Esophagus squamous epithelium (tissue), 4 donors: ENCODE measurements at regions not wholly inside any gene's neighbourhood (a gene's known extent, or its start where the extent isn't known, plus 50 kb on each side); places are given as distances from the start of the nearest gene placed in this dataset.

ENCODE experiments used
- POLR2A ChIP-seq, 4 donors: fragments of 450-650 bp; IDR thresholded peaks; one replicate each; pipeline ENCODE4 v1.6.1; 2017; ENCODE audit warnings: antibody characterized with exemption in 4 of 4, mild to moderate bottlenecking in 4 of 4, moderate library complexity in 3 of 4
- TF ChIP-seq, protein P1 (sequence below), 6 experiments: fragments of 450-650 bp in 4 of 6; fragments of 200-600 bp in 2 of 6; sonication (generic) in 2 of 6; IDR thresholded peaks; one replicate each; pipeline ENCODE4 v1.5.1; 2016 to 2019; ENCODE audit warnings: antibody characterized with exemption in 6 of 6, mild to moderate bottlenecking in 4 of 6, moderate library complexity in 4 of 6

GRCh38 chr6:168983925-168984324 is 269.7 kb downstream of the THBS2 start:
- TF ChIP-seq, protein P1, sequence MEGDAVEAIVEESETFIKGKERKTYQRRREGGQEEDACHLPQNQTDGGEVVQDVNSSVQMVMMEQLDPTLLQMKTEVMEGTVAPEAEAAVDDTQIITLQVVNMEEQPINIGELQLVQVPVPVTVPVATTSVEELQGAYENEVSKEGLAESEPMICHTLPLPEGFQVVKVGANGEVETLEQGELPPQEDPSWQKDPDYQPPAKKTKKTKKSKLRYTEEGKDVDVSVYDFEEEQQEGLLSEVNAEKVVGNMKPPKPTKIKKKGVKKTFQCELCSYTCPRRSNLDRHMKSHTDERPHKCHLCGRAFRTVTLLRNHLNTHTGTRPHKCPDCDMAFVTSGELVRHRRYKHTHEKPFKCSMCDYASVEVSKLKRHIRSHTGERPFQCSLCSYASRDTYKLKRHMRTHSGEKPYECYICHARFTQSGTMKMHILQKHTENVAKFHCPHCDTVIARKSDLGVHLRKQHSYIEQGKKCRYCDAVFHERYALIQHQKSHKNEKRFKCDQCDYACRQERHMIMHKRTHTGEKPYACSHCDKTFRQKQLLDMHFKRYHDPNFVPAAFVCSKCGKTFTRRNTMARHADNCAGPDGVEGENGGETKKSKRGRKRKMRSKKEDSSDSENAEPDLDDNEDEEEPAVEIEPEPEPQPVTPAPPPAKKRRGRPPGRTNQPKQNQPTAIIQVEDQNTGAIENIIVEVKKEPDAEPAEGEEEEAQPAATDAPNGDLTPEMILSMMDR (IDR thresholded peaks at IDR 0.05): no peak
- no peak for TF ChIP-seq POLR2A (IDR thresholded peaks at IDR 0.05)
